Panc1 (cell line): ENCODE measurements at regions not wholly inside any gene's neighbourhood (a gene's known extent, or its start where the extent isn't known, plus 50 kb on each side); places are given as distances from the start of the nearest gene placed in this dataset.

Experiments used
- CTCF ChIP-seq: fragments of 450-650 bp; IDR thresholded peaks from 2 replicates; pipeline ENCODE4 v1.5.1; 2017; ENCODE audit warnings: mild to moderate bottlenecking
- SIN3A ChIP-seq: IDR thresholded peaks from 2 replicates; pipeline ENCODE4 v1.6.1; 2012; ENCODE audit warnings: low read depth, mild to moderate bottlenecking, low read length, moderate library complexity, borderline replicate concordance; ENCODE audit not compliant: insufficient read depth
- TF ChIP-seq, protein P1 (sequence below), 2 experiments: IDR thresholded peaks; 2 replicates each; pipeline ENCODE4 v1.6.1; 2011 to 2012; ENCODE audit warnings: low read depth in 2 of 2, control low read depth in 1 of 2, low read length in 1 of 2, mild to moderate bottlenecking in 1 of 2, moderate library complexity in 1 of 2; ENCODE audit not compliant: insufficient read depth in 1 of 2

DNA sequence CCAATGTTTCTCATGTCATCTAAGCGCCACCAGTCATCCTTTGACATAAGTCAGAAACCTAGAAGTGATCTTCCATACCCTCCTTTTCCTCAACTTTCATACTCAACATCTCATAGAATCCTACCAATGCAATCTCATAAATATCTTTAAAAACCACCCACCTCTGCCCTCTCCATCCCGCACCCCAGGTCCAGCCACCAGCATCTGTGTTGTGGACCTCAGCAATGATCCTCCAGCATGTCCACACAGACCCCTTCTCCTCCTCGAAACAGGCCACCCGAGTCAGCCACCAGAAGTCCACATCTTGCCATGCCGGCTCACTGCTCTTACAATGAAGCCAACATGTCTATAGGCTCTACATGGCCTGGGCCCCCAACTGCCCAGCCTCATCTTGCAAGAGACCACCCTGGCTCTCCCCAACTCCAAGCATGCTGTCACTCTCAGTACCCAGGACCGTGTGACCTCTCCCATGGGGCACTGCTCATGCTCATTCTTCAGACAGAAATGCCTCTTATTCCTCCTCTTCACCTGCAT, 636.7 kb upstream of the ID2 start:
- TF ChIP-seq CTCF (no peak), SIN3A (no peak)
- TF ChIP-seq, protein P1, sequence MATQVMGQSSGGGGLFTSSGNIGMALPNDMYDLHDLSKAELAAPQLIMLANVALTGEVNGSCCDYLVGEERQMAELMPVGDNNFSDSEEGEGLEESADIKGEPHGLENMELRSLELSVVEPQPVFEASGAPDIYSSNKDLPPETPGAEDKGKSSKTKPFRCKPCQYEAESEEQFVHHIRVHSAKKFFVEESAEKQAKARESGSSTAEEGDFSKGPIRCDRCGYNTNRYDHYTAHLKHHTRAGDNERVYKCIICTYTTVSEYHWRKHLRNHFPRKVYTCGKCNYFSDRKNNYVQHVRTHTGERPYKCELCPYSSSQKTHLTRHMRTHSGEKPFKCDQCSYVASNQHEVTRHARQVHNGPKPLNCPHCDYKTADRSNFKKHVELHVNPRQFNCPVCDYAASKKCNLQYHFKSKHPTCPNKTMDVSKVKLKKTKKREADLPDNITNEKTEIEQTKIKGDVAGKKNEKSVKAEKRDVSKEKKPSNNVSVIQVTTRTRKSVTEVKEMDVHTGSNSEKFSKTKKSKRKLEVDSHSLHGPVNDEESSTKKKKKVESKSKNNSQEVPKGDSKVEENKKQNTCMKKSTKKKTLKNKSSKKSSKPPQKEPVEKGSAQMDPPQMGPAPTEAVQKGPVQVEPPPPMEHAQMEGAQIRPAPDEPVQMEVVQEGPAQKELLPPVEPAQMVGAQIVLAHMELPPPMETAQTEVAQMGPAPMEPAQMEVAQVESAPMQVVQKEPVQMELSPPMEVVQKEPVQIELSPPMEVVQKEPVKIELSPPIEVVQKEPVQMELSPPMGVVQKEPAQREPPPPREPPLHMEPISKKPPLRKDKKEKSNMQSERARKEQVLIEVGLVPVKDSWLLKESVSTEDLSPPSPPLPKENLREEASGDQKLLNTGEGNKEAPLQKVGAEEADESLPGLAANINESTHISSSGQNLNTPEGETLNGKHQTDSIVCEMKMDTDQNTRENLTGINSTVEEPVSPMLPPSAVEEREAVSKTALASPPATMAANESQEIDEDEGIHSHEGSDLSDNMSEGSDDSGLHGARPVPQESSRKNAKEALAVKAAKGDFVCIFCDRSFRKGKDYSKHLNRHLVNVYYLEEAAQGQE (IDR thresholded peaks at IDR 0.05; ENCODE audit: insufficient read depth in 1 of 2, low read depth in 2 of 2, low read length in 1 of 2) = no peak
